SKM-1 (cell line): ENCODE measurements at regions not wholly inside any gene's neighbourhood (a gene's known extent, or its start where the extent isn't known, plus 50 kb on each side); places are given as distances from the start of the nearest gene placed in this dataset.

Source experiments
- DNase-seq: peaks from one replicate; lab custom pipeline; 2025; ENCODE audit not compliant: unreplicated experiment; lab: John Stamatoyannopoulos, UW

DNA sequence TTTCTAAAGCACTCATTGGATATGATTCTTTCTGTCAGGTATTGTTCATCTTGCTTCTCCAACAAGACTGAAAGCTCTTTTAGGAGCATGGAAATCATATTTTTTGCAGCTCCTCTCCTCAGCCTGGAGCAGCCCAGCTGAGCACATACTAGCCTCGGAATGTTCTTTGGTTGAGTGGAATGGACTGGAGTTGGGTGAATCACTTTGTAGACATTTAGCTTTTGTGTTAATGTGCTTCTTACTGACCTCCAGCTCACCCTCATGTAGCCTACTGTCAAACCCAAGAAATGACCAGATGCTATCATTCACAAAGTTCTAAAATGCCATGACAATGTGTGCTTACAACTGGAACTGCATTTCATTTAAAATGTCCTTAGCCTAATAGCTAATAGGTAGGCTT lies 161.1 kb downstream of the NUAK1 start:
- DNase-seq: no peak

DNA sequence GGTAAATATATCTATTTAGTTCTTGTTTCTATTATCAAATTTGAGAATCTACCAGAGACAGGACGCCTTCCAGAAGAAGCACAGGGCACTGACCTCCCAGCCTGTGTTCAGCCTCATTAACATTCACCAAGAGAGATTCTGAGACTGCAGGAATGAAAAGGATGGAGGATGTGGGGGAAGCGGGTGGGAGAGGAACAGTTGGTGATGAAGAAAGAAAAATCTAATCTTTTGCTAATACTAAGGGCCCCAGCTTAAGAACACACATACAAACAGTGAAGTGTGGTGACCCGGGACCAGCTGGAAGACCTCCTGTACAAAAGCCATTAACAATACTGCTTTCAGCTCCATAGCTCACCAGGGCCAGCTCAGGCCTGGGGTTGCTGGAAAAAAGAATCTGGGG lies 160.5 kb downstream of the NUAK1 start:
- DNase-seq: no peak

DNA sequence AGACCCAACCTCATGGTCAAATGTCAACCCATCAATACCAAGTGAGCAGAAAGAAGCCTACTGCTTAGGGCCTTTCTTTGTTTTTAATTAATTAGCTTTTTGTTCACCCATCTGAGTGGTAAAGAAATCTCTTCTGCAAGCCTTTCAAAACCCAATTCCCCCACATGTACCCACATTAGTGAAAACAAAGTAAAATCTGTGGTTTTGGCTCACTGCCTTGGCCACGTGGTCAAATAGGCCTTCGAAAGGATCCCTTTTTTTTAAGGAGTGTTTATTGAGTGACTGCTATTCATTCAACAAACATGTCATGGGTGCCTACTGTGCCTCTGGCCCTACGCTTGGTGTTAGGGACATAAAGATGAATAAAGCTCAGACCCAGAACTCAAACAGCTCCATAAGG lies 160.1 kb downstream of the NUAK1 start:
- no peak for DNase-seq

DNA sequence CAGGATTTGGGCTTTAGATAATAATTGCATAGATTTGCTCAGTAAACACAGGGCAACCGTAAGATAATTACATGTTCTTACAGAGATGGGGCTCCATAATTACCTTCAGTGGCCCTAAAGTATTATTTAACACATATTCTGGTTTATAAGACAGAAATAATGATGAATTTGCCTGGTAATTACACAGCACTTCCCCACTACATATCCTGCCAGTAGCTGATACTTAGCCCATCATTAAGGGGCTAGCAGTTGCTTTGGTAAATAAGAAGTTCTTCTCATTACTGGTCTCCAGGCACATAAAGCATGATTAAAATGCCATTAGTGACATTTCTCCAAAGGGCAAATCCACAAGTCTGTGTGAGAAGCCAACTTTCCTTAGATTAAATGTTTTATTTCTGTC lies 158.7 kb downstream of the NUAK1 start:
- DNase-seq: no peak

DNA sequence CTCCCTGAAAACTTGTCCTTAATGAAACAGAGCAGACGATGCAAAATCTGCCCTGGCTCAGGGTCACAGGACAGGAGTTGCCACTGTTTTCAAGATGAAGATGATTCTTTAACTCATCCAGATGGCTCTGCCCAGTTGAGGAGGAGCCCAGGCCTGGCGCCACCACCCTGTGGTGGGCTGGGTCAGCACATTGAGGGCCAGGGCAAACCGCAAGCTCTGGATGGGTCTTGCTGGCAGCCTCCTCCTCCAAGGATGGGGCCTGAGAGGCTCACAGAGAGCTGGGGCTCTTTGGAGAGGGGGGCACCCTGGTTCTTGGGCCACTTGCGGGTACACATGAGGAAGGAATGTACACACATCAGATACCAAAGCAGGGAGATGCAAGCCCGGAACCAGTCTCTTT lies 158.2 kb downstream of the NUAK1 start:
- no peak for DNase-seq

DNA sequence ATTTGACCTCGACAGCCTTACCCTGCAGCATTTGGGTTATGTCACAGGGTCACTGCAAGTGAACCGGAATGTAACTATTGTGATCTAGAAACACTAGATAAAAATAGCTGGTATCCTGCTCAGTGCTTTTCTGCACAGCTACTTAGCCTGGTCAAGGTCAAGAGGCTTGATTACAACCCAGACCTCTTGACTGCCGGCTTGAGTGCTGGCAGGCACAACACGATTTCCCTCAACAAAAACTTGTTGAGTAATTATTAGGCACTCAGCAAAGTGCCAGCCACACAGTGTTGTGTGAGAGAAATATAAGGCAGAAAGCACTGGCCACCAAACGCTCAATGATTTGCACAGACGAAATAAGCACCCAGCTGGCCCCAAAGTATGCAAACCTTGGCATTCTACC lies 156.7 kb downstream of the NUAK1 start:
- DNase-seq: no peak

DNA sequence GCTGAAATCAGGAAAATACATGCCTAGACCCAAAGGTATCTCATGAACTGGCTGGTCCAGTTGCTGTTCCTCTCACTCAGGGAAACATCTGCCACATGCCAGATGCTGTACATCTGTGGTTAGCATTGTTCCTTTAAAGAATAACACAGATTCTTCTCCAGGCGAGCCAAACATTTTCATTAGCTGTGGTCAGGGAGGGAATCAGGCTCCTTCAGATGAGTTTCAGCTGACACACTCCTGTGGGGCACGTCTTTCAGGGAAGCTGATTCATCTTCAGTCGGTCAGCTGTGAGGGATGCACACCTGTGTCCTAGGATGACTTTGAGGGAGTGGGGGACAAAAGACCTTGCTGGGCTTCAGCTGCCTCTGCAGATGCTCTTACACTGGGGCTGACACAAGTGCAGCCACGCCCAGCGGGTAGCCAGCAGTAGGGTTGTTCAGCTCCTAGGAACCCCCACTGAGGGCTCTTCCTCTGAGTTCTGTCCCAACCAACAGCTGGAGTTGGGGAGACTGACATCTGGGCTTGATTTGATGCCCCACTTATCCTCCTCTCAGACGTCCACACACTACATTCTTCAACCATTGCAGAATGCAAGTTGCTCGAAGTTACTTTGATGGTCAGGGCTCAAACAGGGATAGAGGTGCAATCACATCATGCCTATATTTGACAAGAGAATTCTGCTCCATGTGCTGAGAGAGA lies 155.0 kb downstream of the NUAK1 start:
- no peak for DNase-seq

DNA sequence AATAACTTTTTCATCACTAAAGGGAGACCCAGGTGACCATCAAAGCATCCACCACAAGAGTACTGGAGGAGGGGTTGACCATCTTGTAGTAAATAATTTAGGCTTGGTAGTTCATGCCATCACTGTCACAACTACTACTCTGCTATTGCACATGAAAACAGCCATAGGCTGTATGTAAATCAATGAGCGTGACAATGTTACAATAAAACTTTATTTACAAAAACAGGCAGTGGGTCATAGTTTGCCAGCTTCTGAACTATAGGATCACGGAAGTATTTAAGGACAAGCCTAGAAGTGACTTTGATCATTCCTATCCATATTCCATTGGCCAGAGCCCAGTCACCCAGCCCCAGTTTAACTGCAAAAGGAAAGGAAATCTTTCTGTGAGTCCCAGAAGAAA lies 153.4 kb downstream of the NUAK1 start:
- DNase-seq: no peak

DNA sequence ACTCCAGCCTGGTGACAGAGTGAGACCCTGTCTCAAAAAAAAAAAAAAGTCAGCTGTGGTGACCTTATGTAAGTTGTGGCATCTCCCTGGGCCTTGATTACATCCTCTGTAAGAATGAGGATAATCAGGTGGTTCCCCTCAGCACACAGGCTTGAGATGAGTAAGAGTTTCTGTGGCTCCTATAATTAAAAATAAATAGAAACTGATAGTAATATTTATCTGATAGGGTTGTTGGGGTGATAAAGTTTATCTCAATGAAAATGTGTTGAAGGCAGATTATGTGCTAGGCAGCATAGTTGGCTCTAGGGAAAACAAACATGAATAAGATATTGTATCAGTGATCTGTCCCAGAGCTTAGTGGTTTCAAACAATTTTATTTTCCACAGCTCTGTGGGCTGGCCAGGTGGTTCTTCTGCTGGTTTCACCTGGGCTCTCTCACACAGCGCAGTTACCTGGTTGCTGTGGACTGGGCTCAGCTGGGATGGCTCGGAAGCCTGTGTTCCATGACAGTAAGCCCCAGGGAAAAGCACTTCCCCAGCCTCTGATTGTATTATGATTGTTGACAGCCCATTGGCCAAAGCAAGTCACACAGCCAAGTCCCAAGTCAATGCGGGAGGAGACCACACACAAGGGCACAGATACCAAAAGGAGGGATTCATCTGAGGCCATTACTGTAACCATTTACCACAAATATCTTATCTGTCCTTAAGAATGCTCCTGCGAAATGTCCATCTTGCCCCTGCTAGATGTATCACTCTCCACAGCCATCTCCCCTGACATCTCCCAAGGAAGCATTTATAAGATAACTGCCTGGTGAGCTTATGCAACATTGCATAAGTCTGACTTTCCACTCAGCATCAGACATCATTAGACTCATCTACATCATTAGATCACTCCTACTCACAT lies 151.7 kb downstream of the NUAK1 start:
- DNase-seq: no peak

DNA sequence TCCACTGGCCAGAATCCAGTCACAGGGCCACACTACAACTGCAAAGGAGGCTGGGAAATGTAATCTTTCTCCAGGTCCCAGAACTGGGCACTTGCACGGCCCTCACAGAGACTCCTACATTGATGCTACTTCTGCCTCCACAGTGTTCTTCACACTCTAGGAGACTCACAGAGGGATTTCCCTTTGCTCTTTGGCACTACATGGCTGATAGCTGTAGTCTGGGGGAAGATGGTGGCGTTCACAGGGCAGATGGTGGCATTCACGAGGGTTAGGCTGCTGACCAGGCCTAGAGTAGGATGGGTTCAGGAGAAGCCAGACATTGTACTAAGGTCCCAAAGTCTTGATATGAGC lies 151.1 kb downstream of the NUAK1 start:
- DNase-seq: no peak

DNA sequence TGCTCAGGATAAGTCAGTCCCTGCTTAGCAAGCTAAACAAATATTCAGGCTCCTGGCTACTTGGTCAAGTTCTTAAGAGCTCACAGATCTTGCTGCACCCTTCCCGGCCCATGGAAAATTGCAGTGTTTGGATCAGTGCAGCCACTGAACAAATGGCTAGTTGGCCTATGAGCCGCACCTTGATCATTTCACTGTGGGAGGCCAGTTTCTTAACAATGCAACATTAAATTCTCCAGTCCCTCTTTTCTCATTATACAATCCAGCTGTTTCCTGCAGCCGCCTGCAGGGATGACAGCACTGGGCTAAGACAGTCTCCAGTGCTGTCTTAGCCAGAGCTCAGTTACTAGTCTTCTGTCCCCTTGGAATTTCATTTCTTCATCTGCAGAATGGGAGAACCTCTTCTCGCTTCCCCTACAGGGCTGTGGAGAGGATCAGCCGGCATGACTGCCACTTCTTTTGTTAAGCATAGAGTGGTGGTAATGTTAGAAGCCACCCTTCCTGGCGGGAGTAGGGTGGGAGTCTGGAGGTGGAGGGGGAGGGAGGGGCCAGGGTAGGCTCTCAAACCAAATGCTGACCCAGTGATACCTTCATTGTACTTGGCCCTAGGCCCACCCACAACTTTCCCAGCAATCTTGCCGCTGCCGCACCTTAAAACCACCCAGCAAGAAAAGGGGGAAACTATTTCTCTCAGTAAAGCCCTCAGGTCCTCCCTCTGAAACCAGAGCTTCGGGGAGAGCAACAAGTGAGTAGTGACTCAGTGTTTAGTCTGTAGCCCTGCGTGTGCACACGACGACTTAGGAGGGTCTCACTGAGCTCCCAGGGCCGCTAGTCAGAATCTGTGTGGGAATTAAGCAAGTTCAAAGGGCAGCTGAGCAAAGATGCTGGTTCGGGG lies 145.7 kb downstream of the NUAK1 start:
- DNase-seq: no peak

DNA sequence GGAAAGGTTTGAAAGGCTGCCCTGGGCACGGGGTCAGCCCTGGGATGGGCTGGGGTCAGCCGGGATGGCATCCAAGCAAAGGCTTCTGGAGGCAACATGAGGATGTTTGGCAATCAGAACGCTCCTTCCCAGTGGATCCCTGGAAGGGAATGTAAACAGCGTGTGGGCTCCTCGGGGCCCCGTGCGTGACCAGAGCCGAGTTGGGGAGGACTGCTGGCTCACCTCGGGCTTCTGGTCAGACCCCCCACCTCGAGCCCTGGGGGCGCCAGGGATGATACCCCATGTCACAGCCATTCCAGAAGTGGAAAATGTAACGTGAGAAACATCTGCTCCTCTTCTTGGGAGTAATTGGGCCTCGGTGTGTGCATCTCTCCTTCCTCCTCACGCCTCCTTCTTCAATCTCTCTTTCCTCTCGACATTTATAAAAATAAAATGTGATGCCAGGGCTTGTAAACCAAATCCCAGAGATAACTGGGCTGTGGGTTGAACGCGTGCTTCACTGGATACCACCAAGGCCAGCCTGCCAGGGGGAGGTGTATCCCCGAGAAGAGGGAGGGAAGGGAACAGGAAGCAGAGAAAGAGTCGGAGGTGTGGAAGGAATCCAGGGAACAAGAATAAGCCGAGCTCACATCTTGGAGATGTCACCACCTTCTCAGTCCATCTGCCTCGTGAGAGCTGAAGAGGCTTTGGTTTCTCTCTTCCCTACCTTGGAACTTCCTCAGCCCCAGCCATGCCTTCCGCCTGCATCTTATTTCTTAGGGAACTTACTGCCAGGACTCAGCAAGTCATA lies 144.8 kb downstream of the NUAK1 start:
- no peak for DNase-seq

DNA sequence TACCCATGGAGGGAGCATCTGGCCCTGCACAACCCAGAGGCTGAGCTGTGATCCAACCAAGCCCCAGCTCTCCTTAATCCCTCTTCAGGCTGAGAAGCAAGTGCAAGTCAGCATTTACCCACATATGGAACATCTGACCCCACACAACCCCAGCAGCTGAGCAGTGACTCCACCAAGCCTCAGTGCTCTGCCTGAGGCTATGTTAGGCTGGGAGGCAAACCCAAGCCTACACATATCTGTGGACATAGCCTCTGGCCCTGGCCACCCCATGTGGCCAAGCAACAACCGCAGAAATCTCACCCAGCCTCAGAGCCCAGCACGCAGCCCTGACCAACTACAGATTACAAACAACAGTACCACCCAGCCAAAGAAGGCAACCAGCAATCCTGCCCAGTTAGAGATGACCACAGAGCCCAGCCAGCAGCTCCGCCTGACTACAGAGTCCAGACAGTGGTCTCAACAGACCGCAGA lies 142.8 kb downstream of the NUAK1 start:
- DNase-seq: no peak

DNA sequence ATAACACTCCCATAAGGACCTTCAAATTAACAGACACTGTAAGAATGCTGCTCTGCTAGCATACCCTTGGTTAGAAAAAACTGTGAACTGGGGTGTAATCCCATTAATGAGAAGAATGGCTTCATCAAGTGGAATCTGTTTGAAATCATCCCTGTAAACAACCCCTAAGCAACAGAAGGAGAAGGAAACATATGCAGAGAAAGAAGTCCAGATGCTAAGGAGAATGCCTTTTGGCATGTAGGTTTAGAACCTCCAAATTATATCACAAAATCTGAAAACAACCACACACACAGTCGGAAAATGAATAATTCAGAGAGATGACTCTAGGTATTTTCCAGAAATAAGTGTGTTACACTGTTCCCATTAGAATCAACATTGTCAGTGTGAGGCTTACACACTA lies 140.2 kb downstream of the NUAK1 start:
- DNase-seq: no peak

DNA sequence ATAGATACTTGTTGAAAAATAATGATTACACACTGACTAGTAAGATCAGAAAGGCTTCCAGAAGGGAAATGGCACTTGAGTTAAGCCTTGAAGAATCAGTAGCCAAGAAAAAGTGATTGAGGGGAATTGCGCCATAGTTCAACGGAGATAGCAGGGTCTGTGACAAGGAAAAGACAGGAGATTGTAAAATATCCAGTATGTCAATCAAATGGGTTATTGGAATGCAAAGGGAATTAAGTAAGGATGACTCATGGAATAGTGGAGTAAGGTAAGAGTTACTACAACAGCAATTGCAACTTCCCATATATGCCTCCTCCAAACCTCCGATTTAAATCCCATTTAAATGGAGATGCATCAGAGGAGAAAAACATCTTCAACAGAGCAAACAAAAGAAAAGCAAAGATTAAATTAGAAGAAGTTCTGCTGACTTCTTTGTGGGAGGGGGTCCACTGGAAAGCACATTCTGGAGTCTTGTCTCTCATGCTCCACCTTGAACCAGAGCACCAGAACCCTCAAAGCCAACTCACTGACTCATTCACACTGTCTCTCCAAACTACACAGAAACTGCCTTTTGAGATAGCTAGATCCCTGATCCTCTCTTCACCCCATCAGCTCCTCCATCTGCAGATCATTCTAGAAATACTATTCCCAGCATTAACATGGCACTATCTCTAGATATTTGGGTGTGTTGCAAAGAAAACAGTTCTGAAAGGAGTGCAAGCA lies 138.2 kb downstream of the NUAK1 start:
- DNase-seq: no peak

DNA sequence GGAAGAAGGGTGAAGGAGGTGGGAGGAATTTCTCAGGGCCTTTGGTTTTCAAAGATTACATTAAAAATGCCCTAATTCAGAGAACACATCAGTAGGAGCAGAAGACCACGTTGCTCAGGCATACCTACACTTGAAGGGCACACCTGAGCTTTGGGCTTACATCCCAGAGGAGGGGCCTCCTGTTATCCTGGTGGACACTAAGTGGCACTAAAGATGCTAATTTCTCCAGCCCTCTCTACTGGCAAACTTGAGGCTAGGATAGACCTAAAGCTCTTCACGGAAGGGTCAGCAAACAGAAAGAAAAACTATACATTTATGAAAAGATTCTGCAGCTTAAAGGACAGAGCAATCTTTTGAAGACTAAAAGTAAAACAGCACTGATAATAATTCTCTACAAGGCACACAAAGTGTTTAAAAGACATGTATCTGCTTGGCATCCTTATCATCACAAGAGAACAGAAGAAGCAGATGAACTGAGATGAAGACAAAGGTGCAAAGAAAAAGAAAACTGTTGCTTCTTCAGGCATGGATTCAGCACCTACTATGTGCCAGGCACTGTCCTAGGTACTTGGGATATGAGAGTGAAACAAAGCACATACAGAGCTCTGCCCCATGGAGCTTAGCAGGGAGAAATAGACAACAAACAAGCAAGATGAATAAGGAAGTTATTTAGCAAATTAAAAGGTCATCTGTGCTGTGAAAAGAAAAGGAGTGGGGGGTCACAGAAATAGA lies 137.5 kb downstream of the NUAK1 start:
- no peak for DNase-seq

DNA sequence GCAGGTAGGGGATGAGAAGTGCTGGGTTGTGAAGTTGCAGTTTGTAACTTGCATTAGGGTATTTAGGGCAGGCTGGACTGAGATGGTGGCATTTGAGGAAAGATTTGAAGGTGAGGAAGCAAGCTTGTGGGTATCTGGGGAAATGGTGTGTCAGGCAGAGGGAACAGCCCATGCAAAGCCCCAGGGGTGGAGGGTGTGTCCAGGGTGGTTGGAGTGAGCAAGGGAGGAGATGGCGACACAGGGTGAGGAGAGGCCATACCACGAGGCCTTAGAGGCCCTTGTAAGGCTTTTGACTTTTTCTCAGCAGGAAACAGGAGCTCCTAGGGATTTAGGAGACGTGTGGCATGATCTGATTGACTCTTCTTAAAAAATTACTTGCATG lies 136.9 kb downstream of the NUAK1 start:
- DNase-seq: no peak

DNA sequence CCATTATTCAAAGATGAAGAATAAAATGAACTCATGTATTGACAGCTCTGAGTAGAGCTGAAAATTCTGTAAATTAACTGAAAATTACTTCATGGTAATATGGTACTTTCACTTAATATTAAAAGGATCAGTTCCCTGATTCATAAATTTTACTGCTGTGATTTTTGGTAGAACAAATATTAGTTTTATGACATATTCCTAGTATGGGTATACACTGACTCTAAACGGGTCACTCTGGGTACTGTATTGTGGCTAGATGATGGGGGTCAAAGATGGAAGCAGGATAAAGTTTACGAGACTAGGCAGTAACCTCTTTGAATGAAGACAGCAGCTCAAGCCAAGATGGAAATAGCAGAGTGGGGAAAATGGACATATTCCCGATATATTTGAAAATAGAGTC lies 135.5 kb downstream of the NUAK1 start:
- no peak for DNase-seq

DNA sequence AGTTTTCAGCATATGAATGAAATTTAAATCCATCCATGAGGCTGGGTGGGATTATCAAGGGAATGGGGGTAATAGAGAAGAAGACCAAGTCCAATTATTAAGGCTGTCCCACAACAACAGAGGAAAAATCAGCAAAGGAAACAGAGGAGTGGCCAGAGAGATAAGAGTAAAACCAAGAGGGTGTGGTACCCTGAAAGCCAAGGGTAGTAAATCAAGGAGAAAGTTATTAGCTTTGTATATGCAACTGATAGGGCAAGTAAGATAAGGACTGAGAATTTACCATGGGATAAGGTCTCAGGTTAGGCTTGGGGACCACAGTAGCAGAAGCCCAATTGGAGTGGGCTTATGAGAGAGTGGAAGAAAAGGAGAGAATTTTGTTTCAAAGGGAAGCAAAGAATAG lies 134.5 kb downstream of the NUAK1 start:
- DNase-seq: no peak
